Suppressor macrophage (primary cell): ENCODE measurements at regions not wholly inside any gene's neighbourhood (a gene's known extent, or its start where the extent isn't known, plus 50 kb on each side); places are given as distances from the start of the nearest gene placed in this dataset.

Experiments
- DNase-seq, 4 experiments: peaks; one replicate each; pipeline ENCODE4 v3.0.0-alpha.2; 2020 to 2022

GRCh38 chr4:185862340-185862739, 50.3 kb upstream of the SORBS2 start:
- no peak for DNase-seq

GRCh38 chr4:185863946-185864345, 52.0 kb upstream of the SORBS2 start:
- no peak for DNase-seq

GRCh38 chr4:185865901-185866328, 53.9 kb upstream of the SORBS2 start:
- no peak for DNase-seq

- DNase-seq, result no peak
Measured at GRCh38 chr4:185867770-185868169, 55.8 kb upstream of the SORBS2 start.

- no peak for DNase-seq
Measured at GRCh38 chr4:185868983-185869382, 57.0 kb upstream of the SORBS2 start.

- no peak for DNase-seq
Measured at GRCh38 chr4:185869427-185869826, 57.4 kb upstream of the SORBS2 start.

GRCh38 chr4:185870366-185870765, 58.4 kb upstream of the SORBS2 start:
- DNase-seq, result no peak

GRCh38 chr4:185872747-185873380, 60.9 kb upstream of the SORBS2 start:
- DNase-seq, result no peak

GRCh38 chr4:185874516-185875230, 62.7 kb upstream of the SORBS2 start:
- DNase-seq, result no peak

GRCh38 chr4:185875316-185875907, 63.4 kb upstream of the SORBS2 start:
- no peak for DNase-seq

- DNase-seq, result no peak
Measured at GRCh38 chr4:185878633-185879032, 66.6 kb upstream of the SORBS2 start.

- no peak for DNase-seq
Measured at GRCh38 chr4:185879666-185880312, 67.8 kb upstream of the SORBS2 start.

- DNase-seq, result no peak
Measured at GRCh38 chr4:185880571-185880970, 68.6 kb upstream of the SORBS2 start.

- DNase-seq, result no peak
Measured at GRCh38 chr4:185881430-185881829, 69.4 kb upstream of the SORBS2 start.

GRCh38 chr4:185883591-185883990, 71.6 kb upstream of the SORBS2 start:
- DNase-seq, result no peak

- DNase-seq, result no peak
Measured at GRCh38 chr4:185885075-185885474, 73.1 kb upstream of the SORBS2 start.

GRCh38 chr4:185885604-185886003, 73.6 kb upstream of the SORBS2 start:
- DNase-seq, result no peak

- peak; percentile 5 to 51 (median 32) for DNase-seq
Measured at GRCh38 chr4:185886832-185887524, 75.0 kb upstream of the SORBS2 start.

- no peak for DNase-seq
Measured at GRCh38 chr4:185888676-185889075, 76.7 kb upstream of the SORBS2 start.

- DNase-seq, result no peak
Measured at GRCh38 chr4:185889585-185889984, 77.6 kb upstream of the SORBS2 start.

- no peak for DNase-seq
Measured at GRCh38 chr4:185890196-185890595, 78.2 kb upstream of the SORBS2 start.

- no peak for DNase-seq
Measured at GRCh38 chr4:185892165-185892564, 80.2 kb upstream of the SORBS2 start.

GRCh38 chr4:185893500-185893899, 81.5 kb upstream of the SORBS2 start:
- DNase-seq, result no peak
